HepG2 (cell line): ENCODE measurements at regions not wholly inside any gene's neighbourhood (a gene's known extent, or its start where the extent isn't known, plus 50 kb on each side); places are given as distances from the start of the nearest gene placed in this dataset.

Source experiments
- ATAC-seq: fragments of 200-7000 bp; cut with Tn5 transposase; 3 replicates; pipeline ENCODE4 v1.9.1; 2020; ENCODE audit warnings: mild to moderate bottlenecking, moderate library complexity
- BruUV-seq: library from RNA; stranded (reverse); fragments of 400-500 nt; replicated peaks from 2 replicates; lab custom pipeline; 2021; lab: Mats Ljungman, UMichigan
- CTCF ChIA-PET: fragments of 300-600 bp; formaldehyde crosslinking; extraction: SDS; loops from one replicate; lab custom pipeline; 2021; ENCODE audit warnings: low total read pairs, inconsistent platforms, low intra/inter-chr PET ratio; lab: Yijun Ruan, JAX
- POLR2A ChIA-PET: fragments of 350-600 bp; sonication (Branson Sonifier 250); formaldehyde crosslinking; loops from one replicate; lab custom pipeline; 2020; ENCODE audit warnings: antibody characterized with exemption, inconsistent platforms; lab: Yijun Ruan, JAX
- DNase-seq: peaks from one replicate; pipeline ENCODE4 v3.0.0-alpha.2; 2015; ENCODE audit warnings: low spot score
- FAIRE-seq: peaks from 3 replicates; lab custom pipeline; 2011; peaks lifted over from hg19 to GRCh38; lab: Jason Lieb, UNC
- H2AFZ ChIP-seq: one replicate; pipeline ENCODE4 v1.6.1; 2011; ENCODE audit warnings: low read length, inconsistent platforms
- H3K27ac ChIP-seq: fragments of 300-600 bp; 3 replicates; pipeline ENCODE4 v1.8.0; 2011; ENCODE audit warnings: mixed run types, mild to moderate bottlenecking, mixed read lengths, low read length, inconsistent platforms; ENCODE audit not compliant: insufficient read depth; ENCODE audit errors: extremely low read length
- H3K27me3 ChIP-seq, 2 experiments: fragments of 200-600 bp in 1 of 2; 2 replicates in 1 of 2; 3 replicates in 1 of 2; pipeline versions ENCODE4 v1.6.0 to v1.8.0; 2011; ENCODE audit warnings: low read length in 2 of 2, mild to moderate bottlenecking in 2 of 2, moderate library complexity in 2 of 2, inconsistent platforms in 1 of 2; ENCODE audit not compliant: insufficient read depth in 2 of 2, control insufficient read depth in 1 of 2
- H3K36me3 ChIP-seq, 2 experiments: fragments of 200-600 bp in 1 of 2; replicated peaks in 1 of 2; 2 replicates in 1 of 2; 3 replicates in 1 of 2; pipeline versions ENCODE4 v1.5.1 to v1.8.0; 2011; ENCODE audit warnings: low read length in 2 of 2, inconsistent platforms in 1 of 2; ENCODE audit not compliant: insufficient read depth in 2 of 2, control insufficient read depth in 1 of 2
- H3K4me1 ChIP-seq: 2 replicates; pipeline ENCODE4 v1.5.1; 2012; ENCODE audit warnings: low read length, inconsistent platforms; ENCODE audit not compliant: insufficient read depth
- H3K4me2 ChIP-seq: 2 replicates; pipeline ENCODE4 v1.6.0; 2011; ENCODE audit warnings: low read depth, low read length, inconsistent platforms
- H3K4me3 ChIP-seq, 3 experiments: fragments of 200-600 bp in 1 of 3; sonication (generic), shearing (Covaris generic) in 1 of 3; replicated peaks in 1 of 3; 2 replicates each; pipeline ENCODE4 v1.5.1; 2011 to 2016; ENCODE audit warnings: low read length in 3 of 3, inconsistent platforms in 2 of 3, low read depth in 2 of 3, mild to moderate bottlenecking in 2 of 3, control low read depth in 1 of 3, mixed read lengths in 1 of 3; ENCODE audit not compliant: insufficient read depth in 1 of 3
- H3K79me2 ChIP-seq: one replicate; pipeline ENCODE4 v1.6.1; 2011; ENCODE audit warnings: low read length, inconsistent platforms; ENCODE audit not compliant: insufficient read depth
- H3K9ac ChIP-seq: 2 replicates; pipeline ENCODE4 v1.6.0; 2011; ENCODE audit warnings: mild to moderate bottlenecking, low read depth, low read length, inconsistent platforms; ENCODE audit not compliant: insufficient read depth
- H3K9me3 ChIP-seq: 2 replicates; pipeline ENCODE4 v1.5.1; 2012; ENCODE audit warnings: mild to moderate bottlenecking, low read length
- H4K20me1 ChIP-seq: 2 replicates; pipeline ENCODE4 v1.6.0; 2011; ENCODE audit warnings: inconsistent platforms, mild to moderate bottlenecking, low read length, moderate library complexity; ENCODE audit not compliant: insufficient read depth
- AKAP8 ChIP-seq: sonication (generic); formaldehyde crosslinking; IDR thresholded peaks from 2 replicates; pipeline ENCODE4 v1.5.1; 2020; ENCODE audit warnings: mild to moderate bottlenecking, missing genetic modification reagents
- BRF2 ChIP-seq: sonication (generic); formaldehyde crosslinking; IDR thresholded peaks from 2 replicates; pipeline ENCODE4 v1.8.1; 2022; ENCODE audit warnings: mild to moderate bottlenecking, missing genetic modification reagents
- CTCF ChIP-seq: sonication (generic); formaldehyde crosslinking; IDR thresholded peaks from 2 replicates; pipeline ENCODE4 v1.5.0; 2020; ENCODE audit warnings: mild to moderate bottlenecking, missing genetic modification reagents, moderate library complexity
- DMTF1 ChIP-seq: sonication (generic); formaldehyde crosslinking; IDR thresholded peaks from 2 replicates; pipeline ENCODE4 v1.4.0; 2020; ENCODE audit warnings: mild to moderate bottlenecking, missing genetic modification reagents
- FOXM1 ChIP-seq: sonication (generic); formaldehyde crosslinking; IDR thresholded peaks from 2 replicates; pipeline ENCODE4 v1.5.0; 2020; ENCODE audit warnings: missing genetic modification reagents
- HBP1 ChIP-seq: IDR thresholded peaks from 2 replicates; pipeline ENCODE4 v1.6.1; 2016; ENCODE audit warnings: low read depth, control low read depth
- RBFOX2 ChIP-seq: fragments of 200-400 bp; formaldehyde crosslinking; IDR thresholded peaks from 2 replicates; pipeline ENCODE4 v1.6.1; 2017; ENCODE audit warnings: low read depth, mild to moderate bottlenecking, low read length
- TAF1 ChIP-seq: sonication (generic); formaldehyde crosslinking; IDR thresholded peaks from 2 replicates; pipeline ENCODE4 v1.4.0; 2020; ENCODE audit warnings: missing genetic modification reagents
- ZFP62 ChIP-seq: sonication (generic); formaldehyde crosslinking; IDR thresholded peaks from 2 replicates; pipeline ENCODE4 v1.4.0; 2020; ENCODE audit warnings: missing genetic modification reagents
- ZKSCAN8 ChIP-seq: IDR thresholded peaks from 2 replicates; pipeline ENCODE4 v1.6.1; 2016; ENCODE audit warnings: borderline replicate concordance, missing genetic modification reagents, missing compliant biosample characterization
- ZNF660 ChIP-seq: sonication (generic); formaldehyde crosslinking; IDR thresholded peaks from 2 replicates; pipeline ENCODE4 v1.5.1; 2020; ENCODE audit warnings: mild to moderate bottlenecking, low read depth, missing genetic modification reagents, borderline replicate concordance
- WGBS: methylation state at CpG from one replicate; pipeline ENCODE4 v1.1.6; 2017; ENCODE audit warnings: low lambda C conversion rate; 5-methylcytosine and 5-hydroxymethylcytosine counted together
- in situ Hi-C: cut with HindIII; loops from 2 replicates; pipeline ENCODE4 v1.10.0; 2017; ENCODE audit warnings: low pct_unique_long_range_greater_than_20kb; ENCODE audit not compliant: extremely low pct_ligation_motif_present
- intact Hi-C: fragments of 100-400 bp; cut with micrococcal nuclease; formaldehyde crosslinking; loops from one replicate; pipeline ENCODE4 v1.10.0; 2022; ENCODE audit not compliant: unreplicated experiment

- ChIA-PET CTCF (no interaction called here), POLR2A (no interaction called here)
- Histone ChIP-seq H3K9ac (no peak overlapping the region), H3K27me3 (peaks cover 1 to 12% of the 10 kb centered on the region in 2 experiments; a peak in 1 of 5 replicates), H3K79me2 (no peaks in the 10 kb centered on the region), H3K4me1 (no peaks in the 10 kb centered on the region), H2AFZ (no peak overlapping the region), H4K20me1 (no peaks in the 10 kb centered on the region), H3K4me2 (no peak overlapping the region), H3K27ac (no peak overlapping the region), H3K4me3 (no peak overlapping the region), H3K9me3 (no peaks in the 10 kb centered on the region), H3K36me3 (no peaks in the 10 kb centered on the region)
- intact Hi-C loops (no loop called here), in situ Hi-C loops (no loop called here)
- no TSS peak for BruUV-seq
- ATAC-seq: peak; percentile 84
- WGBS: 16% methylated on average over 11 of the region's 11 CpGs
- peak; percentile 67 for FAIRE-seq
- peak; percentile 13 for DNase-seq
- peak; percentile 58 for TF ChIP-seq CTCF (CRISPR knock-in tag)
- no peak for TF ChIP-seq ZKSCAN8 (CRISPR knock-in tag)
- TF ChIP-seq AKAP8: no peak
These were observed 197.3 kb upstream of the PODXL start for GRCh38 chr7:131753620-131754222.

- Histone ChIP-seq H3K9ac (no peak overlapping the region), H3K4me1 (no peaks in the 10 kb centered on the region), H3K36me3 (no peaks in the 10 kb centered on the region), H3K79me2 (no peaks in the 10 kb centered on the region), H3K4me2 (no peak overlapping the region), H3K9me3 (no peaks in the 10 kb centered on the region), H3K4me3 (no peak overlapping the region), H2AFZ (no peak overlapping the region), H3K27me3 (peaks cover 0 to 1% of the 10 kb centered on the region in 2 experiments; a peak in 1 of 5 replicates), H4K20me1 (no peaks in the 10 kb centered on the region), H3K27ac (no peak overlapping the region)
- FAIRE-seq: no peak
- POLR2A ChIA-PET: no interaction called here
- in situ Hi-C loops: no loop called here
- WGBS: 0% methylated on average over 3 of the region's 3 CpGs
- intact Hi-C loops: no loop called here
- no TSS peak for BruUV-seq
- no peak for ATAC-seq
- CTCF ChIA-PET: no interaction called here
- DNase-seq: no peak
- TF ChIP-seq FOXM1 (no peak), BRF2 (CRISPR knock-in tag) (no peak), ZFP62 (CRISPR knock-in tag) (no peak), DMTF1 (CRISPR knock-in tag) (no peak), ZNF660 (no peak), RBFOX2 (no peak), TAF1 (CRISPR knock-in tag) (no peak), HBP1 (CRISPR knock-in tag) (no peak)
These were observed 191.3 kb upstream of the PODXL start for GRCh38 chr7:131747658-131748232.
